Ishikawa (cell line): ENCODE measurements at regions not wholly inside any gene's neighbourhood (a gene's known extent, or its start where the extent isn't known, plus 50 kb on each side); places are given as distances from the start of the nearest gene placed in this dataset.

Experiments
- FOXM1 ChIP-seq: IDR thresholded peaks from 2 replicates; pipeline ENCODE4 v1.6.1; 2012; ENCODE audit warnings: low read depth, borderline replicate concordance
- NFIC ChIP-seq: IDR thresholded peaks from 2 replicates; pipeline ENCODE4 v1.6.1; 2012
- RAD21 ChIP-seq: IDR thresholded peaks from 2 replicates; pipeline ENCODE4 v1.6.1; 2012; ENCODE audit warnings: low read depth
- YY1 ChIP-seq: IDR thresholded peaks from 2 replicates; pipeline ENCODE4 v1.6.1; 2012; ENCODE audit warnings: low read depth

- TF ChIP-seq YY1, result no peak
- TF ChIP-seq RAD21, result no peak
- no peak for TF ChIP-seq FOXM1
- no peak for TF ChIP-seq NFIC
These were observed 126.9 kb downstream of the PTPRS start for GRCh38 chr19:5213667-5214066.
